ENCODE measurements at regions not wholly inside any gene's neighbourhood (a gene's known extent, or its start where the extent isn't known, plus 50 kb on each side); places are given as distances from the start of the nearest gene placed in this dataset.

DNA sequence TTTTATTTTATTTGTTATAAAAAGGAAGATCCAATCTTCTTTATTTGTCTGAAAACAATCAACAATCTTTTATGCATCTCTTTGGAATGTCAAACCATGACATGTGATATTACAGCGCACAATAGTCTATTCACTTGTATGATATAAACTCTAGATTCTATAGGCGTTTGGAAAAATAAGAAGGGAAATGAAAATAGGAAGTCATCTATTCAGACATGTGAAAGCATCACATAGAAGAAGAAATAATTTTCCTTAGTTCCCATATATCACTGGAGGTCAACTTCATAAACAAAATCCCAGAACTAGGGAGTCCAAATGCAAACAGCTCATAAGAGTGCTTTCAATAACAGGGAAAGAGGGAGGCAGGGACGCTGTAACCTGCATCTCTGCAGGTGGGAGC is 139.5 kb upstream of the RASGEF1B start:
- Histone ChIP-seq H3K27ac (ENCODE audit: low read length) (no peak overlapping the region), H4K20me1 (ENCODE audit: insufficient read depth) (no peaks in the 10 kb centered on the region), H3K9me3 (ENCODE audit: low read length) (no peaks in the 10 kb centered on the region), H3K27me3 (ENCODE audit: insufficient read depth, low read depth, low read length) (no peaks in the 10 kb centered on the region), H3K4me2 (ENCODE audit: low read length) (no peak overlapping the region), H2AFZ (ENCODE audit: low read depth, low read length) (no peak overlapping the region), H3K79me2 (replicated peaks; ENCODE audit: insufficient read depth, low read length) (no peaks in the 10 kb centered on the region), H3K4me3 (ENCODE audit: low read length) (no peak overlapping the region), H3F3A (ENCODE audit: insufficient read depth, low read length, poor library complexity, severe bottlenecking) (no peaks in the 10 kb centered on the region), H3K9ac (ENCODE audit: low read length) (no peak overlapping the region), H3K9me2 (ENCODE audit: insufficient read depth, low read length) (no peaks in the 10 kb centered on the region), H3K36me3 (ENCODE audit: insufficient read depth, low read length) (no peaks in the 10 kb centered on the region)
- TF ChIP-seq, protein P1, sequence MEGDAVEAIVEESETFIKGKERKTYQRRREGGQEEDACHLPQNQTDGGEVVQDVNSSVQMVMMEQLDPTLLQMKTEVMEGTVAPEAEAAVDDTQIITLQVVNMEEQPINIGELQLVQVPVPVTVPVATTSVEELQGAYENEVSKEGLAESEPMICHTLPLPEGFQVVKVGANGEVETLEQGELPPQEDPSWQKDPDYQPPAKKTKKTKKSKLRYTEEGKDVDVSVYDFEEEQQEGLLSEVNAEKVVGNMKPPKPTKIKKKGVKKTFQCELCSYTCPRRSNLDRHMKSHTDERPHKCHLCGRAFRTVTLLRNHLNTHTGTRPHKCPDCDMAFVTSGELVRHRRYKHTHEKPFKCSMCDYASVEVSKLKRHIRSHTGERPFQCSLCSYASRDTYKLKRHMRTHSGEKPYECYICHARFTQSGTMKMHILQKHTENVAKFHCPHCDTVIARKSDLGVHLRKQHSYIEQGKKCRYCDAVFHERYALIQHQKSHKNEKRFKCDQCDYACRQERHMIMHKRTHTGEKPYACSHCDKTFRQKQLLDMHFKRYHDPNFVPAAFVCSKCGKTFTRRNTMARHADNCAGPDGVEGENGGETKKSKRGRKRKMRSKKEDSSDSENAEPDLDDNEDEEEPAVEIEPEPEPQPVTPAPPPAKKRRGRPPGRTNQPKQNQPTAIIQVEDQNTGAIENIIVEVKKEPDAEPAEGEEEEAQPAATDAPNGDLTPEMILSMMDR (IDR thresholded peaks at IDR 0.05; ENCODE audit: poor library complexity, severe bottlenecking) = no peak
- TF ChIP-seq SMC3 (conservative IDR thresholded peaks at IDR 0.05; ENCODE audit: poor library complexity) = no peak
- no peak for TF ChIP-seq EZH2 (IDR thresholded peaks at IDR 0.05; ENCODE audit: borderline replicate concordance, insufficient read depth, low read length, poor library complexity, severe bottlenecking)
- TF ChIP-seq RAD21 (conservative IDR thresholded peaks at IDR 0.05) = no peak
- TF ChIP-seq, protein P2, sequence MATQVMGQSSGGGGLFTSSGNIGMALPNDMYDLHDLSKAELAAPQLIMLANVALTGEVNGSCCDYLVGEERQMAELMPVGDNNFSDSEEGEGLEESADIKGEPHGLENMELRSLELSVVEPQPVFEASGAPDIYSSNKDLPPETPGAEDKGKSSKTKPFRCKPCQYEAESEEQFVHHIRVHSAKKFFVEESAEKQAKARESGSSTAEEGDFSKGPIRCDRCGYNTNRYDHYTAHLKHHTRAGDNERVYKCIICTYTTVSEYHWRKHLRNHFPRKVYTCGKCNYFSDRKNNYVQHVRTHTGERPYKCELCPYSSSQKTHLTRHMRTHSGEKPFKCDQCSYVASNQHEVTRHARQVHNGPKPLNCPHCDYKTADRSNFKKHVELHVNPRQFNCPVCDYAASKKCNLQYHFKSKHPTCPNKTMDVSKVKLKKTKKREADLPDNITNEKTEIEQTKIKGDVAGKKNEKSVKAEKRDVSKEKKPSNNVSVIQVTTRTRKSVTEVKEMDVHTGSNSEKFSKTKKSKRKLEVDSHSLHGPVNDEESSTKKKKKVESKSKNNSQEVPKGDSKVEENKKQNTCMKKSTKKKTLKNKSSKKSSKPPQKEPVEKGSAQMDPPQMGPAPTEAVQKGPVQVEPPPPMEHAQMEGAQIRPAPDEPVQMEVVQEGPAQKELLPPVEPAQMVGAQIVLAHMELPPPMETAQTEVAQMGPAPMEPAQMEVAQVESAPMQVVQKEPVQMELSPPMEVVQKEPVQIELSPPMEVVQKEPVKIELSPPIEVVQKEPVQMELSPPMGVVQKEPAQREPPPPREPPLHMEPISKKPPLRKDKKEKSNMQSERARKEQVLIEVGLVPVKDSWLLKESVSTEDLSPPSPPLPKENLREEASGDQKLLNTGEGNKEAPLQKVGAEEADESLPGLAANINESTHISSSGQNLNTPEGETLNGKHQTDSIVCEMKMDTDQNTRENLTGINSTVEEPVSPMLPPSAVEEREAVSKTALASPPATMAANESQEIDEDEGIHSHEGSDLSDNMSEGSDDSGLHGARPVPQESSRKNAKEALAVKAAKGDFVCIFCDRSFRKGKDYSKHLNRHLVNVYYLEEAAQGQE (IDR thresholded peaks at IDR 0.05; ENCODE audit: borderline replicate concordance) = no peak

DNA sequence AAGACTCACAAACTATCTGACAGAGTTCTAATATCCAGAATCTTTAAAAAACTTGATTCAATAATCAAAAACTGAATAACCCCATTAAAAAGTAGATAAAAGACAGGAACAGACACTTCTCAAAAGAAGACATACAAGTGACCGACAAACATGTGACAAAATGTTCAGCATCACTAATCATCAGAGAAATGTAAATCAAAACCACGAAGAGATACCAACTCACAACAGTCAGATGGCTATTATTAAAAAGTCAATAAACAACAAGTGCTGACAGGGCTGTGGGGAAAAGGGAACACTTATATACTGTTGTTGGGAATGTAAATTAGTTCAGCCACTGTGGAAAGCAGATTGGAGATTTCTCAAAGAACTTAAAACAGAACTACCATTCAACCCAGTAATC is 138.1 kb upstream of the RASGEF1B start:
- TF ChIP-seq MXI1 (conservative IDR thresholded peaks at IDR 0.05; ENCODE audit: poor library complexity, severe bottlenecking) = no peak
- TF ChIP-seq EZH2 (IDR thresholded peaks at IDR 0.05; ENCODE audit: borderline replicate concordance, insufficient read depth, low read length, poor library complexity, severe bottlenecking) = no peak
- TF ChIP-seq SMC3 (conservative IDR thresholded peaks at IDR 0.05; ENCODE audit: poor library complexity) = no peak
- TF ChIP-seq RAD21 (conservative IDR thresholded peaks at IDR 0.05) = no peak
- no peak for TF ChIP-seq POLR2AphosphoS5 (IDR thresholded peaks at IDR 0.05)
- no peak for TF ChIP-seq TAF1 (IDR thresholded peaks at IDR 0.05; ENCODE audit: low read depth)
- TF ChIP-seq EP300 (conservative IDR thresholded peaks at IDR 0.05; ENCODE audit: poor library complexity, severe bottlenecking) = no peak
- TF ChIP-seq, protein P1 (IDR thresholded peaks at IDR 0.05; ENCODE audit: poor library complexity, severe bottlenecking) = no peak
- TF ChIP-seq, protein P2 (IDR thresholded peaks at IDR 0.05; ENCODE audit: borderline replicate concordance) = no peak
- Histone ChIP-seq H3K9me3 (ENCODE audit: low read length) (no peaks in the 10 kb centered on the region), H3K27ac (ENCODE audit: low read length) (no peak overlapping the region), H3F3A (ENCODE audit: insufficient read depth, low read length, poor library complexity, severe bottlenecking) (no peaks in the 10 kb centered on the region), H3K27me3 (ENCODE audit: insufficient read depth, low read depth, low read length) (no peaks in the 10 kb centered on the region), H3K9ac (ENCODE audit: low read length) (no peak overlapping the region), H4K20me1 (ENCODE audit: insufficient read depth) (no peaks in the 10 kb centered on the region), H3K9me2 (ENCODE audit: insufficient read depth, low read length) (no peaks in the 10 kb centered on the region), H3K4me3 (ENCODE audit: low read length) (no peak overlapping the region), H2AFZ (ENCODE audit: low read depth, low read length) (no peak overlapping the region), H3K4me2 (ENCODE audit: low read length) (no peak overlapping the region), H3K36me3 (ENCODE audit: insufficient read depth, low read length) (no peaks in the 10 kb centered on the region), H3K79me2 (replicated peaks; ENCODE audit: insufficient read depth, low read length) (no peaks in the 10 kb centered on the region)
